SK-N-SH (cell line): ENCODE measurements at regions not wholly inside any gene's neighbourhood (a gene's known extent, or its start where the extent isn't known, plus 50 kb on each side); places are given as distances from the start of the nearest gene placed in this dataset.

Source experiments
- CHD2 ChIP-seq: fragments of 150-350 bp; IDR thresholded peaks from 2 replicates; pipeline ENCODE4 v1.6.1; 2018; ENCODE audit warnings: low read length; ENCODE audit not compliant: partially characterized antibody
- EZH2phosphoT487 ChIP-seq: fragments of 200-600 bp; sonication (generic); IDR thresholded peaks from 2 replicates; pipeline ENCODE4 v1.6.1; 2017; ENCODE audit warnings: low read depth, mixed run types, mild to moderate bottlenecking, antibody characterized with exemption, moderate library complexity, borderline replicate concordance
- FOXM1 ChIP-seq: IDR thresholded peaks from 2 replicates; pipeline ENCODE4 v1.4.0; 2012; ENCODE audit warnings: low read depth, mild to moderate bottlenecking
- GATA2 ChIP-seq: sonication (generic); formaldehyde crosslinking; IDR thresholded peaks from 2 replicates; pipeline ENCODE4 v1.5.0; 2020; ENCODE audit warnings: mild to moderate bottlenecking, missing genetic modification reagents
- NFIC ChIP-seq: IDR thresholded peaks from 2 replicates; pipeline ENCODE4 v1.4.0; 2012; ENCODE audit warnings: borderline replicate concordance
- POLR2AphosphoS5 ChIP-seq: IDR thresholded peaks from 2 replicates; pipeline ENCODE4 v1.6.1; 2012; ENCODE audit warnings: low read depth, low read length
- RFX5 ChIP-seq: IDR thresholded peaks from 2 replicates; pipeline ENCODE4 v1.6.1; 2012; ENCODE audit warnings: mild to moderate bottlenecking, improper control_type of control experiment, low read length
- RXRA ChIP-seq: IDR thresholded peaks from 2 replicates; pipeline ENCODE4 v1.4.0; 2012; ENCODE audit warnings: low read depth, mild to moderate bottlenecking, borderline replicate concordance
- SMC3 ChIP-seq: IDR thresholded peaks from 2 replicates; pipeline ENCODE4 v1.6.1; 2012; ENCODE audit warnings: low read depth, low read length, improper control_type of control experiment
- TAF1 ChIP-seq: IDR thresholded peaks from 2 replicates; pipeline ENCODE4 v1.6.1; 2012; ENCODE audit warnings: low read depth, mild to moderate bottlenecking, low read length, moderate library complexity, borderline replicate concordance
- YY1 ChIP-seq: IDR thresholded peaks from 2 replicates; pipeline ENCODE4 v1.4.0; 2012; ENCODE audit warnings: low read depth, mild to moderate bottlenecking
- TF ChIP-seq, protein P1 (sequence below): fragments of 200-600 bp; sonication (generic); IDR thresholded peaks from 2 replicates; pipeline ENCODE4 v1.6.1; 2017; ENCODE audit warnings: antibody characterized with exemption, mild to moderate bottlenecking, moderate library complexity
- TF ChIP-seq, protein P2 (sequence below): IDR thresholded peaks from 2 replicates; pipeline ENCODE4 v1.6.1; 2012; ENCODE audit warnings: mild to moderate bottlenecking, low read depth, low read length, moderate library complexity

DNA sequence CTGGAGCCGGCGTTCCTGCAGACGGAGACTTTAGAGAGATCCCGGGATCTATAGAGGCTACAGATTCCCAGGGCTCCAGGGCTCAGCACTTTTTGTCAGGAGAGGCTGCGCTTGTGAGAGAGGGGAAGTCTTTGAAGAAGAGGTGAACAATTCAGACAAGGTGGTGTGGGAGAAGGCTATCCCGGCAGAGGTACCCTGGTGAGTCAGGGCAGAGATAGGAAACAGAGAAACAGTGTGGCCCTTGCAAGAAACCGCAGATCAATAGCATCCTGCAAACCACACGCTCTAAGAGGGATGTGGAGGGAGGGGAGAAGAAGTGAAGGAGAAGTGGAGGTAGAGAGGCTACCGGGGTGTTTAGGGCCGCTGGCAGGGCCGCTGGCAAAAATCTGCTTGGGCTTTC is 160.5 kb upstream of the APCDD1 start:
- TF ChIP-seq, protein P1, sequence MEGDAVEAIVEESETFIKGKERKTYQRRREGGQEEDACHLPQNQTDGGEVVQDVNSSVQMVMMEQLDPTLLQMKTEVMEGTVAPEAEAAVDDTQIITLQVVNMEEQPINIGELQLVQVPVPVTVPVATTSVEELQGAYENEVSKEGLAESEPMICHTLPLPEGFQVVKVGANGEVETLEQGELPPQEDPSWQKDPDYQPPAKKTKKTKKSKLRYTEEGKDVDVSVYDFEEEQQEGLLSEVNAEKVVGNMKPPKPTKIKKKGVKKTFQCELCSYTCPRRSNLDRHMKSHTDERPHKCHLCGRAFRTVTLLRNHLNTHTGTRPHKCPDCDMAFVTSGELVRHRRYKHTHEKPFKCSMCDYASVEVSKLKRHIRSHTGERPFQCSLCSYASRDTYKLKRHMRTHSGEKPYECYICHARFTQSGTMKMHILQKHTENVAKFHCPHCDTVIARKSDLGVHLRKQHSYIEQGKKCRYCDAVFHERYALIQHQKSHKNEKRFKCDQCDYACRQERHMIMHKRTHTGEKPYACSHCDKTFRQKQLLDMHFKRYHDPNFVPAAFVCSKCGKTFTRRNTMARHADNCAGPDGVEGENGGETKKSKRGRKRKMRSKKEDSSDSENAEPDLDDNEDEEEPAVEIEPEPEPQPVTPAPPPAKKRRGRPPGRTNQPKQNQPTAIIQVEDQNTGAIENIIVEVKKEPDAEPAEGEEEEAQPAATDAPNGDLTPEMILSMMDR = no peak
- TF ChIP-seq GATA2 (CRISPR knock-in tag) (no peak), CHD2 (no peak), YY1 (no peak), POLR2AphosphoS5 (no peak), EZH2phosphoT487 (no peak), TAF1 (no peak), RXRA (no peak), NFIC (no peak), RFX5 (no peak), FOXM1 (no peak), SMC3 (no peak)
- TF ChIP-seq, protein P2, sequence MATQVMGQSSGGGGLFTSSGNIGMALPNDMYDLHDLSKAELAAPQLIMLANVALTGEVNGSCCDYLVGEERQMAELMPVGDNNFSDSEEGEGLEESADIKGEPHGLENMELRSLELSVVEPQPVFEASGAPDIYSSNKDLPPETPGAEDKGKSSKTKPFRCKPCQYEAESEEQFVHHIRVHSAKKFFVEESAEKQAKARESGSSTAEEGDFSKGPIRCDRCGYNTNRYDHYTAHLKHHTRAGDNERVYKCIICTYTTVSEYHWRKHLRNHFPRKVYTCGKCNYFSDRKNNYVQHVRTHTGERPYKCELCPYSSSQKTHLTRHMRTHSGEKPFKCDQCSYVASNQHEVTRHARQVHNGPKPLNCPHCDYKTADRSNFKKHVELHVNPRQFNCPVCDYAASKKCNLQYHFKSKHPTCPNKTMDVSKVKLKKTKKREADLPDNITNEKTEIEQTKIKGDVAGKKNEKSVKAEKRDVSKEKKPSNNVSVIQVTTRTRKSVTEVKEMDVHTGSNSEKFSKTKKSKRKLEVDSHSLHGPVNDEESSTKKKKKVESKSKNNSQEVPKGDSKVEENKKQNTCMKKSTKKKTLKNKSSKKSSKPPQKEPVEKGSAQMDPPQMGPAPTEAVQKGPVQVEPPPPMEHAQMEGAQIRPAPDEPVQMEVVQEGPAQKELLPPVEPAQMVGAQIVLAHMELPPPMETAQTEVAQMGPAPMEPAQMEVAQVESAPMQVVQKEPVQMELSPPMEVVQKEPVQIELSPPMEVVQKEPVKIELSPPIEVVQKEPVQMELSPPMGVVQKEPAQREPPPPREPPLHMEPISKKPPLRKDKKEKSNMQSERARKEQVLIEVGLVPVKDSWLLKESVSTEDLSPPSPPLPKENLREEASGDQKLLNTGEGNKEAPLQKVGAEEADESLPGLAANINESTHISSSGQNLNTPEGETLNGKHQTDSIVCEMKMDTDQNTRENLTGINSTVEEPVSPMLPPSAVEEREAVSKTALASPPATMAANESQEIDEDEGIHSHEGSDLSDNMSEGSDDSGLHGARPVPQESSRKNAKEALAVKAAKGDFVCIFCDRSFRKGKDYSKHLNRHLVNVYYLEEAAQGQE = no peak
